ENCODE measurements at regions not wholly inside any gene's neighbourhood (a gene's known extent, or its start where the extent isn't known, plus 50 kb on each side); places are given as distances from the start of the nearest gene placed in this dataset.

DNA sequence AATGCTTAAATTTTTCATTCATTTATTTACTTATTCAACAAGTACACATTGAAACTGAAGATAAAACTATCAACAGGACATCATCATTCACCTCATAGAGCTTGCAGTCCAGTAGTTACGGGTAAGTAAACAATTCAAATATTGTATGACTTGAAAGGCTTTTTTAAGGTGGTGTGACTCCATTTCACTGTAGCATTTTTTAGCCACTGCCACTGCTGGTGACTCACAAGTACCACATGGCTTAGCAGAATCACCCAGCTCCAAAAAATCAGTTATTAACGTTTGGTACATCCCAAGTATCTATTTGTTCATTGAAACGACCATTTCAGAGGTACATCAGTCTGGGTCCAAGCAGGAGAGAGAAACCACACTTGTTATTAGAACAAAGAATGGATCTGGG is 427.9 kb upstream of the DDI1 start:
- TF ChIP-seq EZH2phosphoT487 (IDR thresholded peaks at IDR 0.05; ENCODE audit: borderline replicate concordance, low read depth, low read length) = no peak
- TF ChIP-seq, protein P1, sequence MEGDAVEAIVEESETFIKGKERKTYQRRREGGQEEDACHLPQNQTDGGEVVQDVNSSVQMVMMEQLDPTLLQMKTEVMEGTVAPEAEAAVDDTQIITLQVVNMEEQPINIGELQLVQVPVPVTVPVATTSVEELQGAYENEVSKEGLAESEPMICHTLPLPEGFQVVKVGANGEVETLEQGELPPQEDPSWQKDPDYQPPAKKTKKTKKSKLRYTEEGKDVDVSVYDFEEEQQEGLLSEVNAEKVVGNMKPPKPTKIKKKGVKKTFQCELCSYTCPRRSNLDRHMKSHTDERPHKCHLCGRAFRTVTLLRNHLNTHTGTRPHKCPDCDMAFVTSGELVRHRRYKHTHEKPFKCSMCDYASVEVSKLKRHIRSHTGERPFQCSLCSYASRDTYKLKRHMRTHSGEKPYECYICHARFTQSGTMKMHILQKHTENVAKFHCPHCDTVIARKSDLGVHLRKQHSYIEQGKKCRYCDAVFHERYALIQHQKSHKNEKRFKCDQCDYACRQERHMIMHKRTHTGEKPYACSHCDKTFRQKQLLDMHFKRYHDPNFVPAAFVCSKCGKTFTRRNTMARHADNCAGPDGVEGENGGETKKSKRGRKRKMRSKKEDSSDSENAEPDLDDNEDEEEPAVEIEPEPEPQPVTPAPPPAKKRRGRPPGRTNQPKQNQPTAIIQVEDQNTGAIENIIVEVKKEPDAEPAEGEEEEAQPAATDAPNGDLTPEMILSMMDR (conservative IDR thresholded peaks at IDR 0.05; ENCODE audit: low read length) = no peak

All from OCI-LY7 (cell line).